HepG2 (cell line): ENCODE measurements at regions not wholly inside any gene's neighbourhood (a gene's known extent, or its start where the extent isn't known, plus 50 kb on each side); places are given as distances from the start of the nearest gene placed in this dataset.

Source experiments
- AGO1 ChIP-seq: fragments of 200-400 bp; formaldehyde crosslinking; IDR thresholded peaks from 2 replicates; pipeline ENCODE4 v1.6.1; 2017; ENCODE audit warnings: mild to moderate bottlenecking, low read depth, low read length, moderate library complexity; ENCODE audit not compliant: poor library complexity, severe bottlenecking
- ARNTL ChIP-seq: sonication (generic); formaldehyde crosslinking; IDR thresholded peaks from 2 replicates; pipeline ENCODE4 v1.4.0; 2020; ENCODE audit warnings: mild to moderate bottlenecking, missing genetic modification reagents
- CBX2 ChIP-seq, 2 experiments: fragments of 200-600 bp in 1 of 2; sonication (generic); formaldehyde crosslinking in 1 of 2; IDR thresholded peaks; 2 replicates each; pipeline versions ENCODE4 v1.7.0 to v1.8.1; 2018 to 2022; ENCODE audit warnings: low read depth in 2 of 2, low read length in 1 of 2, mild to moderate bottlenecking in 1 of 2, missing genetic modification reagents in 1 of 2
- CEBPG ChIP-seq: IDR thresholded peaks from 2 replicates; pipeline ENCODE4 v1.6.1; 2016
- FOXJ3 ChIP-seq: sonication (generic); formaldehyde crosslinking; IDR thresholded peaks from 2 replicates; pipeline ENCODE4 v1.4.0; 2020; ENCODE audit warnings: missing genetic modification reagents, mild to moderate bottlenecking, borderline replicate concordance
- HOXA9 ChIP-seq: sonication (generic); formaldehyde crosslinking; IDR thresholded peaks from 2 replicates; pipeline ENCODE4 v1.8.1; 2022; ENCODE audit warnings: missing genetic modification reagents, mild to moderate bottlenecking, moderate library complexity, borderline replicate concordance
- KAT2B ChIP-seq: fragments of 150-350 bp; IDR thresholded peaks from 2 replicates; pipeline ENCODE4 v1.6.1; 2014; ENCODE audit warnings: low read depth, low read length, borderline replicate concordance
- MBNL3 ChIP-seq: fragments of 250-450 bp; sonication (Bioruptor Pico); conservative IDR thresholded peaks from 2 replicates; pipeline ENCODE4 v1.8.0; 2022; ENCODE audit warnings: mild to moderate bottlenecking, inconsistent platforms
- NCOR1 ChIP-seq: fragments of 200-600 bp; sonication (generic); IDR thresholded peaks from 2 replicates; pipeline ENCODE4 v1.7.0; 2017; ENCODE audit warnings: antibody characterized with exemption, low read length, borderline replicate concordance
- PHF21A ChIP-seq: sonication (generic); formaldehyde crosslinking; IDR thresholded peaks from 2 replicates; pipeline ENCODE4 v1.5.0; 2020; ENCODE audit warnings: mild to moderate bottlenecking, missing genetic modification reagents
- SNRNP70 ChIP-seq: fragments of 200-400 bp; formaldehyde crosslinking; IDR thresholded peaks from 2 replicates; pipeline ENCODE4 v1.6.1; 2017; ENCODE audit warnings: mild to moderate bottlenecking, low read depth, low read length, moderate library complexity
- STAG1 ChIP-seq: sonication (generic); formaldehyde crosslinking; IDR thresholded peaks from 2 replicates; pipeline ENCODE4 v1.4.0; 2020; ENCODE audit warnings: missing genetic modification reagents
- ZBTB14 ChIP-seq: sonication (generic); formaldehyde crosslinking; IDR thresholded peaks from 2 replicates; pipeline ENCODE4 v1.4.0; 2020; ENCODE audit warnings: missing genetic modification reagents
- ZBTB43 ChIP-seq: sonication (generic); formaldehyde crosslinking; conservative IDR thresholded peaks from 2 replicates; pipeline ENCODE4 v1.4.0; 2020; ENCODE audit warnings: missing genetic modification reagents
- ZFAT ChIP-seq: sonication (generic); formaldehyde crosslinking; conservative IDR thresholded peaks from 2 replicates; pipeline ENCODE4 v1.8.1; 2023; ENCODE audit warnings: missing genetic modification reagents, inconsistent platforms
- ZFP91 ChIP-seq: sonication (generic); formaldehyde crosslinking; IDR thresholded peaks from 2 replicates; pipeline ENCODE4 v1.9.0; 2022; ENCODE audit warnings: missing genetic modification reagents, mild to moderate bottlenecking, borderline replicate concordance
- ZKSCAN8 ChIP-seq: IDR thresholded peaks from 2 replicates; pipeline ENCODE4 v1.6.1; 2016; ENCODE audit warnings: borderline replicate concordance, missing genetic modification reagents, missing compliant biosample characterization
- ZNF460 ChIP-seq: sonication (generic); formaldehyde crosslinking; IDR thresholded peaks from 2 replicates; pipeline ENCODE4 v1.5.1; 2020; ENCODE audit warnings: missing genetic modification reagents, mild to moderate bottlenecking, borderline replicate concordance
- ZNF556 ChIP-seq: sonication (generic); formaldehyde crosslinking; IDR thresholded peaks from 2 replicates; pipeline ENCODE4 v1.4.0; 2020; ENCODE audit warnings: mild to moderate bottlenecking, missing genetic modification reagents, borderline replicate concordance
- ZNF652 ChIP-seq: IDR thresholded peaks from 2 replicates; pipeline ENCODE4 v1.6.1; 2016; ENCODE audit warnings: low read depth, borderline replicate concordance
- ZNF674 ChIP-seq: sonication (generic); formaldehyde crosslinking; IDR thresholded peaks from 2 replicates; pipeline ENCODE4 v1.5.0; 2020; ENCODE audit warnings: low read depth, mild to moderate bottlenecking, missing genetic modification reagents
- ZNF703 ChIP-seq: sonication (generic); formaldehyde crosslinking; IDR thresholded peaks from 2 replicates; pipeline ENCODE4 v1.5.1; 2020; ENCODE audit warnings: missing genetic modification reagents, mild to moderate bottlenecking, moderate library complexity, borderline replicate concordance
- ZNF713 ChIP-seq: sonication (generic); formaldehyde crosslinking; IDR thresholded peaks from 2 replicates; pipeline ENCODE4 v1.4.0; 2020; ENCODE audit warnings: mild to moderate bottlenecking, missing genetic modification reagents
- ZNF749 ChIP-seq: sonication (generic); formaldehyde crosslinking; IDR thresholded peaks from 2 replicates; pipeline ENCODE4 v1.8.0; 2022; ENCODE audit warnings: mild to moderate bottlenecking, missing genetic modification reagents, moderate library complexity, borderline replicate concordance
- ZNF776 ChIP-seq: sonication (generic); formaldehyde crosslinking; IDR thresholded peaks from 2 replicates; pipeline ENCODE4 v1.4.0; 2020; ENCODE audit warnings: mild to moderate bottlenecking, missing genetic modification reagents
- ZNF790 ChIP-seq: sonication (generic); formaldehyde crosslinking; IDR thresholded peaks from 2 replicates; pipeline ENCODE4 v1.8.0; 2022; ENCODE audit warnings: missing genetic modification reagents, mild to moderate bottlenecking, borderline replicate concordance
- ZNF878 ChIP-seq: sonication (generic); formaldehyde crosslinking; IDR thresholded peaks from 2 replicates; pipeline ENCODE4 v1.8.1; 2023; ENCODE audit warnings: mild to moderate bottlenecking, missing genetic modification reagents, moderate library complexity

GRCh38 chr9:91036826-91037510, 235.3 kb downstream of the SYK start (continued):
- no peak for TF ChIP-seq ZBTB14 (CRISPR knock-in tag)
- TF ChIP-seq CBX2 (IDR thresholded peaks at IDR 0.05; ENCODE audit: low read depth, low read length): no peak
- TF ChIP-seq CBX2 (CRISPR knock-in tag; IDR thresholded peaks at IDR 0.05; ENCODE audit: low read depth): 0 out of 2 replicates have a peak, but pooled peaks have one; percentile 65
- peak; percentile 78 for TF ChIP-seq ZFP91 (CRISPR knock-in tag)
- TF ChIP-seq ZNF776: no peak
- no peak for TF ChIP-seq ZFAT (CRISPR knock-in tag)
- peak; percentile 93; the same call in 1 of the 2 replicates for TF ChIP-seq ZNF556 (CRISPR knock-in tag)
- TF ChIP-seq HOXA9 (CRISPR knock-in tag): peak; percentile 80; the same call in 1 of the 2 replicates
- TF ChIP-seq ZNF703 (CRISPR knock-in tag): no peak
- TF ChIP-seq FOXJ3: no peak; the same call in 1 of the 2 replicates
- TF ChIP-seq AGO1: no peak
- no peak for TF ChIP-seq ZNF652
- TF ChIP-seq ZNF749 (CRISPR knock-in tag): peak; percentile 51; the same call in 1 of the 2 replicates
- no peak for TF ChIP-seq ZNF790 (CRISPR knock-in tag)
- no peak for TF ChIP-seq SNRNP70
- TF ChIP-seq NCOR1: no peak
- no peak for TF ChIP-seq KAT2B
- peak; percentile 97 for TF ChIP-seq PHF21A
- TF ChIP-seq ZNF713 (CRISPR knock-in tag): 0 out of 2 replicates have a peak, but pooled peaks have one; percentile 59
- peak; percentile 99 for TF ChIP-seq STAG1 (CRISPR knock-in tag)
- peak; percentile 93 for TF ChIP-seq CEBPG (CRISPR knock-in tag)
- no peak for TF ChIP-seq ZNF674 (CRISPR knock-in tag)
- TF ChIP-seq ZKSCAN8 (CRISPR knock-in tag): peak; percentile 88
- TF ChIP-seq ZNF460 (CRISPR knock-in tag): no peak
- no peak for TF ChIP-seq MBNL3
- TF ChIP-seq ZNF878 (CRISPR knock-in tag): no peak; the same call in none of the 2 replicates
- TF ChIP-seq ARNTL (CRISPR knock-in tag): peak; percentile 93
- TF ChIP-seq ZBTB43: peak; percentile 100
